ENCODE measurements at regions not wholly inside any gene's neighbourhood (a gene's known extent, or its start where the extent isn't known, plus 50 kb on each side); places are given as distances from the start of the nearest gene placed in this dataset.

DNA sequence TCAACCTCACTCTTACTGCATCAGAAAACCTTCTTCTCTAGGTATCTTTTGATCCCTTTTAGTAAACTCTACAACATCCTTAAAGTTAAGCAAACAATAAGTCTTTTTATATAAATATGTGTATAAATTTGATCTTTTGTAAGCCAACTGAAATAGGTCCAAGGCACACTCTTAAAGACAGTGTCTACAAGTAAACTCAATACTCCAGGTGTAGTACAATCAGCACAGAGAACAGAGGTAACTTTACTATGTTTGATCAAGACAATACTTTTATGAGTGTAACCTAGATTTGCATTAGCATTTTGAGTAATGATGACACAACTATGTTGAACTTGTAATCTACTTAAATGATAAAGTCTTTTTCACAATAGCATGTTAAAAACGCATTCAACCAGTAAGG, 593.1 kb upstream of the CHAC2 start:
- TF ChIP-seq, protein P1, sequence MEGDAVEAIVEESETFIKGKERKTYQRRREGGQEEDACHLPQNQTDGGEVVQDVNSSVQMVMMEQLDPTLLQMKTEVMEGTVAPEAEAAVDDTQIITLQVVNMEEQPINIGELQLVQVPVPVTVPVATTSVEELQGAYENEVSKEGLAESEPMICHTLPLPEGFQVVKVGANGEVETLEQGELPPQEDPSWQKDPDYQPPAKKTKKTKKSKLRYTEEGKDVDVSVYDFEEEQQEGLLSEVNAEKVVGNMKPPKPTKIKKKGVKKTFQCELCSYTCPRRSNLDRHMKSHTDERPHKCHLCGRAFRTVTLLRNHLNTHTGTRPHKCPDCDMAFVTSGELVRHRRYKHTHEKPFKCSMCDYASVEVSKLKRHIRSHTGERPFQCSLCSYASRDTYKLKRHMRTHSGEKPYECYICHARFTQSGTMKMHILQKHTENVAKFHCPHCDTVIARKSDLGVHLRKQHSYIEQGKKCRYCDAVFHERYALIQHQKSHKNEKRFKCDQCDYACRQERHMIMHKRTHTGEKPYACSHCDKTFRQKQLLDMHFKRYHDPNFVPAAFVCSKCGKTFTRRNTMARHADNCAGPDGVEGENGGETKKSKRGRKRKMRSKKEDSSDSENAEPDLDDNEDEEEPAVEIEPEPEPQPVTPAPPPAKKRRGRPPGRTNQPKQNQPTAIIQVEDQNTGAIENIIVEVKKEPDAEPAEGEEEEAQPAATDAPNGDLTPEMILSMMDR (IDR thresholded peaks at IDR 0.05), result no peak
- Histone ChIP-seq H3K4me1 (ENCODE audit: control insufficient read depth in 1 of 2, low read depth in 2 of 2) (peaks cover 0 to 9% of the 10 kb centered on the region in 2 donors), H3K27ac (no peak overlapping the region), H3K4me3 (no peak overlapping the region), H3K27me3 (replicated peaks; ENCODE audit: insufficient read depth) (no peaks in the 10 kb centered on the region), H3K9me3 (no peaks in the 10 kb centered on the region), H3K36me3 (no peaks in the 10 kb centered on the region)
- ATAC-seq (ENCODE audit: insufficient number of reproducible peaks, low FRiP score, low read depth), result no peak
- no peak for DNase-seq (ENCODE audit: low spot score)

DNA sequence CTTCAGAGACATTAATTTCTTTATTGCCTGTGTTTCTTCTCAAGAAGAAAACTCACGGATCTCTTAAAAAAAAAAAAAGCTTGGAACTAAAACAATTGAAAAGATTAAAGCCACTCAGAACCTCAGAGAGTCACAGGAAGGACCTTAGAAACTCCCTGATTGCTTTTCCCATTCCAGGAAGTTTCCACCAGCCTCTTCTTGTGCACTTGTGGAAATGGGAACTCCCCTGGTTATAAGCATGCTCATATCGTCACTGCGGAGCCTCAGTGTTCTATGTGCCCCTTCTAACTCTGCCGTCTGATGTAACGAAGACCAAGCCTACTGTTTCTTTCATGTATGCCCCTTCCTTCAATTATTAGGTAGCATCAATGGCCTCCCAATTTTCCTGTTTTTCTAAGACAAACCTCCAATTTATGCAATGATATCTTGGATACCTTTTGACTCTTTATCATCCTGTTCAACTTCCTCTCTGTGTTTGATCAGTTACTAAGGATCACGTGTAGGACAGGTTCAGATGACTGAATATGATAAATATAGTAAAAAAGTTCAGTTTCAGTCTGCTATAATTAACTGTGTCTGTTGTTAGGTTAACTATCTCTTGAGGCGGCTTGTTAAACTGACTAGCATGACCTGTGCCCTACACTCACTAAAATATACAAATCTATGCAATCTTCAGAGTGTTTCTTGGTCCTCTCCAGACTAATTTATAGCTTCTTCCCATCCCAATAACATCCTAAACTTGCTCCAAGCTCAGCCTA, 593.7 kb upstream of the CHAC2 start:
- Histone ChIP-seq H3K4me1 (ENCODE audit: control insufficient read depth in 1 of 2, low read depth in 2 of 2) (peaks cover 0 to 9% of the 10 kb centered on the region in 2 donors), H3K27me3 (replicated peaks; ENCODE audit: insufficient read depth) (no peaks in the 10 kb centered on the region), H3K36me3 (no peaks in the 10 kb centered on the region), H3K9me3 (no peaks in the 10 kb centered on the region), H3K4me3 (no peak overlapping the region), H3K27ac (no peak overlapping the region)
- DNase-seq (ENCODE audit: low spot score), result no peak
- TF ChIP-seq, protein P1 (IDR thresholded peaks at IDR 0.05), result no peak
- no peak for ATAC-seq (ENCODE audit: insufficient number of reproducible peaks, low FRiP score, low read depth)

DNA sequence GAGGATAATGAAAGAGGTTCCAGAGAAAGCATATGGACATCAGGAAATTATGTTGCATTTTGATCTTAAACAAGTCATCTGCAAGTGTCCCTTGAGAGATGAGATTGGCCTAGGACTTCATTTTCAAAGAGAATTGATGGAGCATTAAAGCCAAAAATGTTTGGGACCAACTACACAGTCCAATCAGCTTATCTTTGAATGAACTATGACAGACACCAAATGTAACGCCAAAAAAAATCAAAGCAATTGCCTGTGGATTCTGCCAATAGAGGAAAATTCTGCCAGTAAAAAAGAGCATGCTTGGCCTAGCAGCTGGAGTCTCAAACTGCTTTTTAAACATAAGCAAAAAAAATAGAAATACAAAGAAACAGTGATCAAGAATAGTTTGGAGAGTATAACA, 594.5 kb upstream of the CHAC2 start:
- Histone ChIP-seq H3K4me3 (no peak overlapping the region), H3K9me3 (no peaks in the 10 kb centered on the region), H3K27me3 (replicated peaks; ENCODE audit: insufficient read depth) (no peaks in the 10 kb centered on the region), H3K4me1 (ENCODE audit: control insufficient read depth in 1 of 2, low read depth in 2 of 2) (peaks cover 0 to 9% of the 10 kb centered on the region in 2 donors), H3K36me3 (no peaks in the 10 kb centered on the region), H3K27ac (no peak overlapping the region)
- TF ChIP-seq, protein P1 (IDR thresholded peaks at IDR 0.05), result no peak
- DNase-seq (ENCODE audit: low spot score) (no peak), ATAC-seq (ENCODE audit: insufficient number of reproducible peaks, low FRiP score, low read depth) (no peak)

DNA sequence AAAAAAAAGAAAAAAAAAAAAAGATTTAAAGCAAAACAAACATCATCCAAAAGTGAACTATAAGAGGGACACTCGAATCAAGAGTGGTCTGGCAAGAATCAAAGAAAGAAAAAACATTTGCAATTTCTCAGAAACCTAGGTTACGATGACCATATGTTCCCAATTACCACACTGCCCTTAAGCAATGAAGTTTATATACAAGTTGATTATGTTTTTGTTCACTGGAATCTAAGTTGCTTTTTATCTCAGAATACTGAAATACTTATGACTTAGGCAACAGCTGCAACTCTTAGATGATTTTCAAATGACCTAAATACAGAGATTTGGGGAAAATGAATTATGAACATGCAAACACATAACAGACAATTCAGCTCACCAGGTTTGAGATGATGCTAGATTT, 597.1 kb upstream of the CHAC2 start:
- no peak for DNase-seq (ENCODE audit: low spot score)
- TF ChIP-seq, protein P1 (IDR thresholded peaks at IDR 0.05), result no peak
- ATAC-seq (ENCODE audit: insufficient number of reproducible peaks, low FRiP score, low read depth), result no peak
- H3K9me3 ChIP-seq, result no peaks in the 10 kb centered on the region
- no peak overlapping the region for H3K27ac ChIP-seq
- no peaks in the 10 kb centered on the region for H3K27me3 ChIP-seq (replicated peaks; ENCODE audit: insufficient read depth)
- no peak overlapping the region for H3K4me3 ChIP-seq
- no peaks in the 10 kb centered on the region for H3K36me3 ChIP-seq
- peaks cover 0 to 9% of the 10 kb centered on the region in 2 donors for H3K4me1 ChIP-seq (ENCODE audit: control insufficient read depth in 1 of 2, low read depth in 2 of 2)

DNA sequence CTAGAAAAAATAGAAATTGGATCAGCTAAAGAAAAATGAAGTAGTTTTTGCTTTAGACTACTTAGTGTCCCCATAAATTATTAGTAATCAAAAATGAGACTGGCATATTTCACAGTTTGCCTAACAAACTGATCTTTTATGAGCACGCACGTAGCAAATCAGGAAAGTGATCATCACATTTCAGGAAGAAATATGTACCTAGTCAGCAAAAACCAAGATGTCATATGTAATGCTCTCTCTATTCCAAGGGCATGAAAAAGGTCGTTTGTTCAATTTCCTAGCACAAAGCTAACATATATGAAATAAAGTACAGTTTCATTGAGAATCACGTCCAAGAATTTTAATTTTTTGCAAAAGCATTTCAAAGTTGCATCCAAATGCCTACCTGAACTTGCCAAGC, 600.4 kb upstream of the CHAC2 start:
- no peaks in the 10 kb centered on the region for H3K36me3 ChIP-seq
- no peaks in the 10 kb centered on the region for H3K9me3 ChIP-seq
- H3K4me1 ChIP-seq (ENCODE audit: control insufficient read depth in 1 of 2, low read depth in 2 of 2), result no peaks in the 10 kb centered on the region
- DNase-seq (ENCODE audit: low spot score) (no peak), ATAC-seq (ENCODE audit: insufficient number of reproducible peaks, low FRiP score, low read depth) (no peak)
- TF ChIP-seq, protein P1 (IDR thresholded peaks at IDR 0.05), result no peak
- H3K4me3 ChIP-seq, result no peak overlapping the region
- no peaks in the 10 kb centered on the region for H3K27me3 ChIP-seq (replicated peaks; ENCODE audit: insufficient read depth)
- no peak overlapping the region for H3K27ac ChIP-seq

All from thoracic aorta (tissue), 2 donors.